ENCODE measurements at regions not wholly inside any gene's neighbourhood (a gene's known extent, or its start where the extent isn't known, plus 50 kb on each side); places are given as distances from the start of the nearest gene placed in this dataset.

DNA sequence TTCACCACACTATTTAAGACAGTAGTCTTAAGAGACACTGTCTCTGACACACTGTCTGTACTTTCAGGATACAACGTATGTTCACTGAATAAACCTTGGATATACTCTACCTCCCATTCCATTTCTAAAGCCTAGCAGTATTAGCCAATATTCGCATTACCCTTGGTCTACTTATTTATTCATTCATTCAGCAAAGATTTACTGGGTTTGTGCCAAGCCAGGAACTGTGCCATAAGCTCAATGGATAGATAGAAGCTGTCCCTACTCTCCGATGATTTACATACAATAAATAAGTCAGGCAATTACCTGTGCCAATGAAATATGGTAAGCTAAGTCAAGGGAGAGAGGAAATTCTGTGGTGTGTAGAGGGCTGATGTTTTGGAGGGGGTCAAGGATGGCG is 195.2 kb upstream of the RAB4A start:
- TF ChIP-seq, protein P1, sequence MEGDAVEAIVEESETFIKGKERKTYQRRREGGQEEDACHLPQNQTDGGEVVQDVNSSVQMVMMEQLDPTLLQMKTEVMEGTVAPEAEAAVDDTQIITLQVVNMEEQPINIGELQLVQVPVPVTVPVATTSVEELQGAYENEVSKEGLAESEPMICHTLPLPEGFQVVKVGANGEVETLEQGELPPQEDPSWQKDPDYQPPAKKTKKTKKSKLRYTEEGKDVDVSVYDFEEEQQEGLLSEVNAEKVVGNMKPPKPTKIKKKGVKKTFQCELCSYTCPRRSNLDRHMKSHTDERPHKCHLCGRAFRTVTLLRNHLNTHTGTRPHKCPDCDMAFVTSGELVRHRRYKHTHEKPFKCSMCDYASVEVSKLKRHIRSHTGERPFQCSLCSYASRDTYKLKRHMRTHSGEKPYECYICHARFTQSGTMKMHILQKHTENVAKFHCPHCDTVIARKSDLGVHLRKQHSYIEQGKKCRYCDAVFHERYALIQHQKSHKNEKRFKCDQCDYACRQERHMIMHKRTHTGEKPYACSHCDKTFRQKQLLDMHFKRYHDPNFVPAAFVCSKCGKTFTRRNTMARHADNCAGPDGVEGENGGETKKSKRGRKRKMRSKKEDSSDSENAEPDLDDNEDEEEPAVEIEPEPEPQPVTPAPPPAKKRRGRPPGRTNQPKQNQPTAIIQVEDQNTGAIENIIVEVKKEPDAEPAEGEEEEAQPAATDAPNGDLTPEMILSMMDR (IDR thresholded peaks at IDR 0.05), result no peak
- TF ChIP-seq POLR2A (IDR thresholded peaks at IDR 0.05), result no peak

All from right lobe of liver (tissue), 4 donors.